HCT116 (cell line): ENCODE measurements at regions not wholly inside any gene's neighbourhood (a gene's known extent, or its start where the extent isn't known, plus 50 kb on each side); places are given as distances from the start of the nearest gene placed in this dataset.
A peak's percentile ranks its signal among the peaks of the same experiment; 100 is the strongest.

Source experiments
- ATAC-seq: fragments of 200-7000 bp; cut with Tn5 transposase; 2 replicates; pipeline ENCODE4 v1.9.1; 2020; ENCODE audit warnings: mild to moderate bottlenecking, moderate library complexity
- BruUV-seq: library from RNA; stranded (reverse); fragments of 400-500 nt; replicated peaks from 2 replicates; lab custom pipeline; 2021; lab: Mats Ljungman, UMichigan
- CTCF ChIA-PET: fragments of 300-600 bp; sonication (Branson Sonifier 250); formaldehyde crosslinking; loops from one replicate; lab custom pipeline; 2021; ENCODE audit warnings: antibody characterized with exemption; lab: Charles Lee
- POLR2A ChIA-PET: fragments of 300-600, 350-600 bp; sonication (Branson Sonifier 250); formaldehyde crosslinking; loops from one replicate; lab custom pipeline; 2021; ENCODE audit warnings: antibody characterized with exemption; lab: Charles Lee
- RAD21 ChIA-PET, 2 experiments: fragments of 300-600 bp; sonication (Branson Sonifier 250); formaldehyde crosslinking; loops; one replicate each; lab custom pipeline; 2023; ENCODE audit warnings: low total read pairs in 2 of 2; ENCODE audit not compliant: uncharacterized antibody in 2 of 2, unreplicated experiment in 2 of 2, low non-redundant PET in 1 of 2; lab: Charles Lee
- DNase-seq: peaks from one replicate; pipeline ENCODE4 v3.0.0-alpha.2; 2010; ENCODE audit warnings: low read depth, low spot score
- H2AFZ ChIP-seq: fragments of 200-600 bp; shearing (Covaris generic), sonication (generic); 2 replicates; pipeline ENCODE4 v1.6.1; 2017; ENCODE audit warnings: low read depth, mixed run types, mixed read lengths, antibody characterized with exemption, low read length; ENCODE audit not compliant: poor library complexity, severe bottlenecking
- H3K27ac ChIP-seq: 2 replicates; pipeline ENCODE4 v1.5.1; 2012; ENCODE audit warnings: low read depth, low read length
- H3K27me3 ChIP-seq: fragments of 200-600 bp; sonication (generic); 2 replicates; pipeline ENCODE4 v1.6.1; 2016; ENCODE audit warnings: mixed run types, low read length, mixed read lengths; ENCODE audit not compliant: insufficient read depth
- H3K36me3 ChIP-seq, 2 experiments: fragments of 200-500 bp in 1 of 2; fragments of 200-600 bp in 1 of 2; sonication (Bioruptor generic) in 1 of 2; sonication (generic) in 1 of 2; 2 replicates each; pipeline versions ENCODE4 v1.5.1 to v1.6.1; 2014 to 2016; ENCODE audit warnings: low read length in 2 of 2, inconsistent platforms in 1 of 2, mixed read lengths in 1 of 2, mixed run types in 1 of 2; ENCODE audit not compliant: insufficient read depth in 2 of 2, control insufficient read depth in 1 of 2
- H3K4me1 ChIP-seq, 2 experiments: fragments of 200-600 bp in 1 of 2; sonication (generic) in 1 of 2; 2 replicates each; pipeline versions ENCODE4 v1.5.1 to v1.6.1; 2012 to 2017; ENCODE audit warnings: low read length in 2 of 2, inconsistent platforms in 1 of 2, mild to moderate bottlenecking in 1 of 2, mixed read lengths in 1 of 2, mixed run types in 1 of 2, moderate library complexity in 1 of 2; ENCODE audit not compliant: insufficient read depth in 2 of 2, control insufficient read depth in 1 of 2
- H3K4me2 ChIP-seq: fragments of 200-600 bp; sonication (generic); 2 replicates; pipeline ENCODE4 v1.6.1; 2017; ENCODE audit warnings: mixed run types, low read length, mixed read lengths
- H3K4me3 ChIP-seq, 2 experiments: fragments of 200-600 bp in 1 of 2; sonication (generic) in 1 of 2; replicated peaks in 1 of 2; 2 replicates each; pipeline ENCODE4 v1.5.1; 2011 to 2016; ENCODE audit warnings: low read length in 2 of 2, control low read depth in 1 of 2, low read depth in 1 of 2, mild to moderate bottlenecking in 1 of 2, mixed read lengths in 1 of 2, mixed run types in 1 of 2
- H3K79me2 ChIP-seq: fragments of 200-600 bp; sonication (generic); 2 replicates; pipeline ENCODE4 v1.6.1; 2017; ENCODE audit warnings: mild to moderate bottlenecking, mixed run types, low read length, moderate library complexity, mixed read lengths; ENCODE audit not compliant: insufficient read depth
- H3K9ac ChIP-seq: fragments of 200-600 bp; sonication (generic); 2 replicates; pipeline ENCODE4 v1.6.1; 2016; ENCODE audit warnings: low read length, mixed read lengths
- H3K9me2 ChIP-seq: fragments of 200-600 bp; sonication (generic), shearing (Covaris generic); 2 replicates; pipeline ENCODE4 v1.6.1; 2017; ENCODE audit warnings: mixed run types, mild to moderate bottlenecking, moderate library complexity; ENCODE audit not compliant: insufficient read depth
- H3K9me3 ChIP-seq, 2 experiments: fragments of 200-500 bp in 1 of 2; fragments of 200-600 bp in 1 of 2; sonication (Bioruptor generic) in 1 of 2; sonication (generic) in 1 of 2; 2 replicates each; pipeline ENCODE4 v1.6.1; 2014 to 2017; ENCODE audit warnings: low read length in 2 of 2, mixed read lengths in 2 of 2, inconsistent platforms in 1 of 2, low read depth in 1 of 2, mild to moderate bottlenecking in 1 of 2, mixed run types in 1 of 2, moderate library complexity in 1 of 2; ENCODE audit not compliant: control insufficient read depth in 1 of 2, insufficient read depth in 1 of 2
- H4K20me1 ChIP-seq: fragments of 200-600 bp; sonication (generic), shearing (Covaris generic); 2 replicates; pipeline ENCODE4 v1.6.1; 2017; ENCODE audit warnings: mixed run types, mild to moderate bottlenecking, moderate library complexity; ENCODE audit not compliant: insufficient read depth
- EGR1 ChIP-seq: IDR thresholded peaks from 2 replicates; pipeline ENCODE4 v1.6.1; 2012; ENCODE audit warnings: low read depth
- EZH2 ChIP-seq: fragments of 200-600 bp; sonication (generic); IDR thresholded peaks from 2 replicates; pipeline ENCODE4 v1.6.1; 2017; ENCODE audit warnings: antibody characterized with exemption, mixed run types
- EZH2phosphoT487 ChIP-seq: fragments of 200-600 bp; IDR thresholded peaks from 2 replicates; pipeline ENCODE4 v1.6.1; 2018; ENCODE audit warnings: antibody characterized with exemption, borderline replicate concordance
- FOSL1 ChIP-seq: IDR thresholded peaks from 2 replicates; pipeline ENCODE4 v1.6.1; 2012; ENCODE audit warnings: low read depth
- POLR2A ChIP-seq: IDR thresholded peaks from 2 replicates; pipeline ENCODE4 v1.7.0; 2011; ENCODE audit warnings: borderline replicate concordance; ENCODE audit not compliant: insufficient read depth, insufficient read length; ENCODE audit errors: extremely low read depth
- RAD21 ChIP-seq: IDR thresholded peaks from 2 replicates; pipeline ENCODE4 v1.6.1; 2012; ENCODE audit warnings: low read depth, mild to moderate bottlenecking
- SIN3A ChIP-seq: IDR thresholded peaks from 2 replicates; pipeline ENCODE4 v1.6.1; 2012; ENCODE audit warnings: low read depth
- SRF ChIP-seq: IDR thresholded peaks from 2 replicates; pipeline ENCODE4 v1.6.1; 2012; ENCODE audit warnings: low read depth
- YY1 ChIP-seq: IDR thresholded peaks from 2 replicates; pipeline ENCODE4 v1.6.1; 2011; ENCODE audit warnings: low read length, low read depth, moderate library complexity, mild to moderate bottlenecking; ENCODE audit not compliant: insufficient replicate concordance; ENCODE audit errors: extremely low read depth
- ZBTB33 ChIP-seq: IDR thresholded peaks from 2 replicates; pipeline ENCODE4 v1.6.1; 2011; ENCODE audit warnings: mild to moderate bottlenecking, low read length, moderate library complexity; ENCODE audit not compliant: insufficient replicate concordance; ENCODE audit errors: extremely low read depth
- ZFX ChIP-seq: fragments of 450-650 bp; IDR thresholded peaks from 2 replicates; pipeline ENCODE4 v1.6.1; 2017
- intact Hi-C: fragments of 100-400 bp; cut with micrococcal nuclease; formaldehyde crosslinking; loops from 2 replicates; pipeline ENCODE4 v1.10.0; 2022
- TF ChIP-seq, protein P1 (sequence below): IDR thresholded peaks from 2 replicates; pipeline ENCODE4 v1.6.1; 2012

DNA sequence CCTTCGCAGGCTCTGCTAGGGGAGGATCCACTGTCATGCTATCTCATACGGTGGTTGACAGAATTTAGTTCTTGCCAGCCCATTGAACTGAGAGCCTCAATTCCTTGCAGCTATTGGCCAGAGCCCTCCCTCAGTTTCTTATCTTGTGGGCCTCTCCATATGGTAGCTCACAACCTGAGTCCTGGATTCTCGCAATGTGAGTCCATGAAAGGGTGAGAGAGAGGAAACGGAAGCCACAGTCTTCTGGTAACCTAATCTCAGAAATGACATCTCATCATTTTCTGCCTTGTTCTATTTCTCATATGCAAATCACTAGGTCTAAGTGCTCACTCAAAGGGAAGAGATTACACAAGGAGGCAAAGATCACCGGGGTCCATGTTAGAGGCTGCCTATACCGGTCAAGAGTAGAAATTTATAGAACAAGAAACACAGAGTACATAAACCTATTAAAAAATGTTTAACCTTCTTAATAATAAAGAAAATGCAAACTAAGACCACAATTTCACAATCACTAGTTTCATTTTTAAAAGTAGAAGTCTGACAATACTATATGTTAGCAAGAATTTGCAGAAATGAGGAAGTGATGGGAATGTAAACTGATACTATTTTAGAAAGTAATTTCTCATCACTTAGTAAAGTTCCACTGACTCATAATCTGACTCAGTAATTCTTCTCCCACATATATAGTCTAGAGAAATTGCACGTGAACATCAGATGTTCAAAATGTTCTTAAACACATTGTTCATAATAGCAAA, 378.4 kb upstream of the AGTR1 start:
- no peak for DNase-seq
- Histone ChIP-seq H3K79me2 (no peaks in the 10 kb centered on the region), H3K4me1 (no peaks in the 10 kb centered on the region), H3K4me2 (no peak overlapping the region), H3K9me2 (no peaks in the 10 kb centered on the region), H2AFZ (peak overlapping the region; percentile 37), H3K9me3 (no peaks in the 10 kb centered on the region), H3K9ac (no peak overlapping the region), H4K20me1 (no peaks in the 10 kb centered on the region), H3K27ac (no peak overlapping the region), H3K27me3 (no peaks in the 10 kb centered on the region), H3K4me3 (no peak overlapping the region), H3K36me3 (no peaks in the 10 kb centered on the region)
- POLR2A ChIA-PET = no interaction called here
- RAD21 ChIA-PET = no interaction called here
- CTCF ChIA-PET = no interaction called here
- ATAC-seq = no peak
- 0 out of 2 replicates have a peak, but pooled peaks have one; percentile 29 for TF ChIP-seq FOSL1
- no peak for TF ChIP-seq YY1
- TF ChIP-seq EZH2phosphoT487 = no peak
- BruUV-seq = no TSS peak
- intact Hi-C loops = no loop called here

- ATAC-seq (no peak), DNase-seq (no peak)
- no peak overlapping the region for H3K4me2 ChIP-seq
- no peaks in the 10 kb centered on the region for H3K9me2 ChIP-seq
- H3K27me3 ChIP-seq = no peaks in the 10 kb centered on the region
- H3K9me3 ChIP-seq = no peaks in the 10 kb centered on the region
- no peaks in the 10 kb centered on the region for H3K4me1 ChIP-seq
- no peaks in the 10 kb centered on the region for H3K36me3 ChIP-seq
- RAD21 ChIA-PET = no interaction called here
- no TSS peak for BruUV-seq
- H4K20me1 ChIP-seq = no peaks in the 10 kb centered on the region
- H3K79me2 ChIP-seq = no peaks in the 10 kb centered on the region
- no peak overlapping the region for H3K4me3 ChIP-seq
- TF ChIP-seq ZFX (no peak), EZH2 (no peak), POLR2A (no peak), EGR1 (no peak), SIN3A (no peak), EZH2phosphoT487 (no peak), SRF (no peak), RAD21 (no peak), ZBTB33 (no peak)
- TF ChIP-seq, protein P1, sequence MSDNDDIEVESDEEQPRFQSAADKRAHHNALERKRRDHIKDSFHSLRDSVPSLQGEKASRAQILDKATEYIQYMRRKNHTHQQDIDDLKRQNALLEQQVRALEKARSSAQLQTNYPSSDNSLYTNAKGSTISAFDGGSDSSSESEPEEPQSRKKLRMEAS = no peak
- TF ChIP-seq, all 23 proteins: peak for 0
- CTCF ChIA-PET = no interaction called here
- peak overlapping the region; percentile 37 for H2AFZ ChIP-seq
- POLR2A ChIA-PET = no interaction called here
- intact Hi-C loops = no loop called here
- H3K9ac ChIP-seq = no peak overlapping the region
- no peak overlapping the region for H3K27ac ChIP-seq
These were observed 377.7 kb upstream of the AGTR1 start for GRCh38 chr3:148319960-148320359.
